Neutrophil (primary cell): ENCODE measurements at regions not wholly inside any gene's neighbourhood (a gene's known extent, or its start where the extent isn't known, plus 50 kb on each side); places are given as distances from the start of the nearest gene placed in this dataset.

Experiments used
- H3K27ac ChIP-seq: fragments of 200-600 bp; sonication (generic); 2 replicates; pipeline ENCODE4 v1.5.1; 2016; ENCODE audit warnings: mild to moderate bottlenecking, moderate library complexity
- H3K27me3 ChIP-seq: fragments of 200-600 bp; sonication (generic); 2 replicates; pipeline ENCODE4 v1.6.0; 2016; ENCODE audit warnings: mild to moderate bottlenecking
- H3K36me3 ChIP-seq: fragments of 200-600 bp; sonication (generic); 2 replicates; pipeline ENCODE4 v1.5.1; 2017
- H3K4me1 ChIP-seq, 2 experiments: fragments of 200-600 bp in 1 of 2; sonication (generic) in 1 of 2; 1 replicate in 1 of 2; 2 replicates in 1 of 2; pipeline versions ENCODE4 v1.5.1 to v1.6.1; 2013 to 2016; ENCODE audit warnings: low read depth in 1 of 2, low read length in 1 of 2, mild to moderate bottlenecking in 1 of 2, moderate library complexity in 1 of 2; ENCODE audit not compliant: control insufficient read depth in 1 of 2, insufficient read depth in 1 of 2
- H3K4me3 ChIP-seq, 2 experiments: fragments of 200-600 bp in 1 of 2; sonication (generic) in 1 of 2; 1 replicate in 1 of 2; 2 replicates in 1 of 2; pipeline ENCODE4 v1.5.1; 2013 to 2016; ENCODE audit warnings: low read depth in 1 of 2, low read length in 1 of 2, mild to moderate bottlenecking in 1 of 2, moderate library complexity in 1 of 2
- H3K9me3 ChIP-seq: fragments of 200-600 bp; sonication (generic); 2 replicates; pipeline ENCODE4 v1.5.1; 2016
- CTCF ChIP-seq: fragments of 200-600 bp; sonication (generic); IDR thresholded peaks from 2 replicates; pipeline ENCODE4 v1.5.1; 2016; ENCODE audit warnings: antibody characterized with exemption

- Histone ChIP-seq H3K4me3 (no peak overlapping the region), H3K27ac (no peak overlapping the region), H3K36me3 (no peaks in the 10 kb centered on the region), H3K4me1 (no peaks in the 10 kb centered on the region), H3K27me3 (no peaks in the 10 kb centered on the region), H3K9me3 (no peaks in the 10 kb centered on the region)
- TF ChIP-seq CTCF, result no peak
Observed at GRCh38 chr2:224264259-224264658, 137.6 kb downstream of the FAM124B start.

- no peaks in the 10 kb centered on the region for H3K27me3 ChIP-seq
- no peak overlapping the region for H3K27ac ChIP-seq
- H3K4me3 ChIP-seq, result no peak overlapping the region
- no peaks in the 10 kb centered on the region for H3K9me3 ChIP-seq
- H3K36me3 ChIP-seq, result no peaks in the 10 kb centered on the region
- no peak for TF ChIP-seq CTCF
- no peaks in the 10 kb centered on the region for H3K4me1 ChIP-seq
Observed at GRCh38 chr2:224263571-224264043, 138.3 kb downstream of the FAM124B start.

GRCh38 chr2:224261326-224261725 lies 140.6 kb downstream of the FAM124B start:
- H3K27ac ChIP-seq, result no peak overlapping the region
- H3K4me3 ChIP-seq, result no peak overlapping the region
- TF ChIP-seq CTCF, result no peak
- no peaks in the 10 kb centered on the region for H3K9me3 ChIP-seq
- H3K36me3 ChIP-seq, result no peaks in the 10 kb centered on the region
- H3K4me1 ChIP-seq, result no peaks in the 10 kb centered on the region
- no peaks in the 10 kb centered on the region for H3K27me3 ChIP-seq

GRCh38 chr2:224260372-224261020 lies 141.4 kb downstream of the FAM124B start:
- no peak overlapping the region for H3K27ac ChIP-seq
- H3K4me1 ChIP-seq, result no peaks in the 10 kb centered on the region

GRCh38 chr2:224259831-224260230 lies 142.1 kb downstream of the FAM124B start:
- Histone ChIP-seq H3K4me1 (no peaks in the 10 kb centered on the region), H3K4me3 (no peak overlapping the region), H3K27ac (no peak overlapping the region), H3K9me3 (no peaks in the 10 kb centered on the region), H3K27me3 (no peaks in the 10 kb centered on the region), H3K36me3 (no peaks in the 10 kb centered on the region)
- no peak for TF ChIP-seq CTCF

More at GRCh38 chr2:224260372-224261020, 141.4 kb downstream of the FAM124B start:
- Histone ChIP-seq H3K4me3 (no peak overlapping the region), H3K9me3 (no peaks in the 10 kb centered on the region), H3K27me3 (no peaks in the 10 kb centered on the region), H3K36me3 (no peaks in the 10 kb centered on the region)
- no peak for TF ChIP-seq CTCF
